RPMI8226 (cell line): ENCODE measurements at regions not wholly inside any gene's neighbourhood (a gene's known extent, or its start where the extent isn't known, plus 50 kb on each side); places are given as distances from the start of the nearest gene placed in this dataset.

ENCODE experiments used
- DNase-seq: peaks from one replicate; pipeline ENCODE4 v3.0.0-alpha.2; 2015

- no peak for DNase-seq
Measured at GRCh38 chr15:35783203-35783602, 237.2 kb upstream of the DPH6 start.

- DNase-seq = no peak
Measured at GRCh38 chr15:35784745-35785144, 238.8 kb upstream of the DPH6 start.

- no peak for DNase-seq
Measured at GRCh38 chr15:35810007-35810406, 264.0 kb upstream of the DPH6 start.

DNA sequence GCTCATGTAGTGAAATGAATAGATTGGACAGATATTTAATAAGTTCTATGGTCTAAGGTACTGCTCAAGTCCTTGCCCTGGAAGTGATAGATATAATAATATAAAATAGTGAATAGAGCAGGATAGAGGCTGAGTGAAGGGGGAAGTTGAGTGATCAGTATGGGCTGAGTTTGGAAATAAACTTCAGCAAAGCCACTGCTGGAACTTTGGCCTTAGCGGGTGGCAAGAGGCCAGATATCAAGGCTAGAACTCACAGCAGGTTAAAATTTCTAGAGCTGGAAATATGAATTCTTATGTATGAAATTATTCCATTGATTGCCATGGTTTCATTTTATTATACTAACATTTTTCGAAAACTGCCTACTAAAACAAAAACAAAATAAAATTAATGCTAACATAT lies 267.6 kb upstream of the DPH6 start:
- DNase-seq = no peak

GRCh38 chr15:35818846-35819245 lies 272.9 kb upstream of the DPH6 start:
- DNase-seq = no peak

DNA sequence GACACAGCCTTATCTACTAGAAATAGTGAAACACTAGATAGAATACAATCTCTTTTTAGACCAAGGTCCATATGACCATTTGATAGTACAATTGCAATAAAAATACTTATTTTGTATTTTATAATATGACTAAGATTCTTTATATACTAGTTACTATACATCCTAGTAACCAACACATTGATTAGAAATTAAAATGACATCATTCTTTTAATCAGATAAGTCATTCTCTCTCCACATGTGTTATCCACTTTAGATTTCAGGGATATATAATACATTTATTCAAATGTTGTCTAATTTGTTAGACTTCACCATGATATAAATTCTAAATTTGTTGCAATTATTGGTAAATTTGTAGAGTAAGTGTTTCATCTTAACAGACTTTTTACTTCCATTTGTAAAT lies 276.2 kb upstream of the DPH6 start:
- no peak for DNase-seq

- no peak for DNase-seq
Measured at GRCh38 chr15:35827141-35827540, 281.2 kb upstream of the DPH6 start.

DNA sequence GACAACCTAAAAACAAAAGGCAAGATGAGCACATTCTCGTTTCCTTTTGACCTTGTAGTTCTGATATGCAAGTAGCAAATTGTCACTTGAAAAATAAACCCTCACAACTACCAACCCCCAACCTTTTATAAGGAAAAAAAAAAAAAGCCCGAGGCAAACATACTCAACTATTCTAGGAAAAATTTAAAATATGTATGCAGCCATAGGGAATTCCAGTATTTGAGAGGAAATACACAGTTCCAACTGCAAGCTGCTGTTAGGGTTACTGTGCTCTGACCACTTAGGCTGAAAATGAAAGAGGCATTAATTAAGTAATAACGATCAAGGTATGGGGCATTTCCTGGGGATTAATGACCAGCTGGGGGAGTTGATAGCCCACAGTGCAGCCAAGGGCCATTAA lies 281.9 kb upstream of the DPH6 start:
- no peak for DNase-seq

DNA sequence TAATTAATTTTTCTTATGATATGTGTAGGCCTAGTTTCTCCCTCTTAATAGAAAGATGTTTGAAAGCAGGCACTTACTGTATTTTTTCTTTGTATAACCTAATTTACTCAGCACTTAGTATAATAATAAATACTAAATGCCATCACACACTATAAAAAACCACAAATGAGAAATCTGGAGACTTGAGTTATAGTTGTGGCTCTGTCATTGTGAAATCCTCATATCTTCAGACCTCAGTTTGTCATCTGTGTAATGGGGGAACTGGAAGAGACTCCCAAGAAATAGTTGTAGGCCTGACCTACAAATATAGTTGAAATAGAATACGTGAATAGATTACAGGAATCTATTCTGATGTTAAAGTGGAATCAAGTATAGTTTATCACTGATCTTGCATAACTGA lies 287.6 kb upstream of the DPH6 start:
- DNase-seq = no peak

DNA sequence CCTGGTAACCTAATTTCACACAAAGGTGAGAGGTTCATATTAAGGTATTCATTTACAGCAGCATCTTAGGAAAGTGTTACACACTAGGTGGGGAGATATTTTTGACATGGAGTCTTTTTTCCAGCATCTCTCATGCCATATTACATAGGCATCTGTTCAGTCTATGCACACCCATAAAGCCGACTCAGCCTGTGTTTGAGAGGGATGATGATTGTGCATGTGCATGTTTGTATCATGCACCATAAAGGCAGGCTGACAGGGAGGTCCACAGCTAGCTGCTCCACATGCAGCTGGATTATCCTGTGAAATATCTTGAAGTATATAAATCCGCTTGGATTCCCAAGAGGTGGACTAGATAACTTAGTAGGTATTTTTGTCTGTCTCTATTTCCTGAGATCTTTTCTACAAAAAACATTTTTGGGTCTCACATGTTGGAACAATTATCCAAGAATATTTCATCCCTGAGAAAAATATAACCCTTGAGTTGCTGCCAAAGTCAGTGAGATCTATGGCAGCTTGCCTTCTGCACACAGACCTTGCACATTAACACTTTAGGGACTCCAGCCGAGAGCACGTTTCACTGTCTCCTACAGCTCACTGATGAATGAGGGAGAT lies 288.4 kb upstream of the DPH6 start:
- DNase-seq = no peak

- DNase-seq = no peak
Measured at GRCh38 chr15:35834866-35835265, 288.9 kb upstream of the DPH6 start.

- DNase-seq = no peak
Measured at GRCh38 chr15:35838424-35839111, 292.6 kb upstream of the DPH6 start.

GRCh38 chr15:35842631-35843030 lies 296.7 kb upstream of the DPH6 start:
- DNase-seq = no peak

DNA sequence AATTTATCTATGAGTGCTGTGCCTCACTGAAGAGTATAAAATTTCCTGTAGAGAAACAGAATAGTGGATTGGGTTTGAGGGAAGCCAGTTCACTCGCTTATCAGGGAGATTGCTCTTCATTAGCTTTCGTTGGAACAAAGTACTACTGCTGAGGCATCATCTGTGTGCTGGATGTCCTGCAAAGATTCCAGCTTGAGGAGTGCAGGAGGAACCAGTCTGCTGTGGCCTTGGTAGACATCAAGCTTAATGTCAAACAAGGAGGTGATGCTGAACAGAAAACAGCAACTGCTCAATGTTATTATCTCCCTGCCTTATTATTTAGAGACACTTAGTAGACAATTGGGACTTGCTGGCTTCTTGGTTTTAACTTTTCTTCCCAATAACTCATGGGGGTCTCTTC lies 297.5 kb upstream of the DPH6 start:
- no peak for DNase-seq

GRCh38 chr15:35850284-35850683 lies 304.3 kb upstream of the DPH6 start:
- DNase-seq = no peak

DNA sequence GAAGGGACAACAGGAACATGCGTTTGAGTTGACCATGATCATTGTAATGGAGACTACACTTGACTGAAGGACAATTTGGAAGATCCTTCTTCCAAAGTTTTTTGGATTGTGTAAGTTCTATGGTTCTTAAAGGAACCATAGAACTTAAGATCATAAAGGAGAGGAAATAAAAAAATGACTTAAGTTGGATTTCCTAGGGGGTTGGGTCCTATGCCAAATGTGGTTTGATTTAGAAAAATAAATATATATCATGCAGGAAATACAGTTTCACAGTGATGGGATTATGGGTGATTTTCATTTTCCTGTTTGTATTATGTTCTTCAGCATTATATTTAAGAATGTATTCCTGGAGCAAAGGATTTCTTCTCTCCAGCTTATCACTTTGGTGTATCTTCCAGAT lies 305.5 kb upstream of the DPH6 start:
- DNase-seq = no peak

DNA sequence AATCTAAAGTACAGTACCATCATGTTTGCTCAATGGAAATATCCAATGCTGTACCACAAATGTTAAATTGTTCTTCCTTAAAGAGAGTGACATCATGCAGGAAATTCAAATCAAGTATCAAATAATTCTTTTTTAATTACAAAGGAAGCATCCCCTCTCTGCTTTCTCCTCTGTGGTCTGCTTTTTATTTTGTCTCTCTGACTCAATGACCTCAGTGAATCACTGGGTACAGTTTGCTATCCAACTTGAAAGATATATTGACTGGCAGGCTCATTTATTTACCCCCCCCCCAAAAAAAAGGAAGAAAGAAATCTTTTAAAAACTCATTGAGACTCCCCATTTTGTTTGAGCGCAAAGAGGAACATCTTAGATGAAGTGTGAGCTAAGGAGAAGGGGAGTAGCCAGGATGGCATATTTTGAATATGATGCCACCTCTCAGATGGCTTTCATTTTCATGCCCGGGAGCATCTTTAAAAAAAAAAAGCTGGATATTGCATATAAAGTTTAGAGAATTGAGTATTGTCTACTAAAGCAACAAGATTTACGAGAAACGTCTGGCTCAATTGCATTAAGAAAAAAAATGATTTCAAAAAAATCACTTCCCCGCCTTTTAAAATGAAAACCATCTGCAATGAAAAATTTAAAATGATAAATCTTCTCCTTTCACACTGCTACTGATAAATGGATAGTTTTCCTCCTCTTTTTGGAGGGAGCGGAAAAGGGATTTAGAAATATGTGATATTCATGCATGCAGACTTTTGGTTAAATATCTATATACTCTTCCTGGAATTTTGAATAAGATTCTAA lies 307.1 kb upstream of the DPH6 start:
- no peak for DNase-seq

GRCh38 chr15:35854316-35854715 lies 308.4 kb upstream of the DPH6 start:
- DNase-seq = no peak

DNA sequence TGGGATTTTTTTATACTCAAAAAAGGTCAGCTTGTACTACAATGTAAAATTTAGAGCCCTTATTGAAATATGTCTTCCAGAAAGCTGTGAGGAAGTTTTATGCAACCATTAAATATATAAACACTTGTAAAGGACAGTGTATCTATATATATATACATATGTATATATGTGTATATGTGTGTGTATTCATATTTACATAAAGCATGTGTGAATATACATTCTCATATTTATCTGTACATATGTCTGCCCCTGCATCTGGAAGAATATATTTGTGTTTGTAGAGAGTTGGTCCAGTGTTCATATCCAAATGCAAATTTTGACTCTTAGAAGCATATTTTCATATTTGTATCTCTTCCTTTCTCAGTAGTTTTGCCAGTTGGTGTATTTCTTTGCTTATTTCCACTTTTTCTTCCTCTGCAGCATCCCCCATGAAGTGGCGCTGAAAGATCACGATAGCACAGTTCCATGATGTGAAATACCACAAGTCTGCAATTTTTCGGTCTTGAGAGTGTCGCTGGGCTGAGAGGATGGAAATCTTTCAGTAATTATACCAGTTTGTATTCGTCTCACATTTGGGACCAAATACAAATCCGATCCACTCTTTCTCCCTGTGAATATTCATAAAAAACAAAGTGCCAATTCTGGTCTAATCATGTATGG lies 311.7 kb upstream of the DPH6 start:
- DNase-seq = no peak

GRCh38 chr15:35858707-35859106 lies 312.7 kb upstream of the DPH6 start:
- DNase-seq = no peak

DNA sequence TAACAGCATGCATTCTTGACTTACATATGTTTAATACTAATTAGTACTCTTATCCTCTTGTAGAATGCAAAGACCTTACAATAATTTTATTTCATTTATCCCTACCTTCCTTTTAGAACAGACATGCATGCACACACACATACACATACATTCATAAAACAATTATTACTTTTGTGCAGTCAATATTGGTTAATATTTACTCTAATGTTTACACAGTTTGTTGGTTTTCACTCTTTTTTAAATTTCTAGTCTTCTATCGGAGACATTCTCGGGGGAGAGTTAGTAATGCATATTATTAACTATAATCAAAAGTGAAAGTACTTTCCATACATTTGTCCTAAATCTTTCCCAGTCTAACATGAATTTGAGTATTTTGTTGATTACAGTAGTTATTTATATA lies 317.7 kb upstream of the DPH6 start:
- DNase-seq = no peak

GRCh38 chr15:35867356-35867755 lies 321.4 kb upstream of the DPH6 start:
- no peak for DNase-seq

GRCh38 chr15:35871282-35871681 lies 325.3 kb upstream of the DPH6 start:
- DNase-seq = no peak

- no peak for DNase-seq
Measured at GRCh38 chr15:35871812-35872211, 325.8 kb upstream of the DPH6 start.
